ENCODE measurements at regions not wholly inside any gene's neighbourhood (a gene's known extent, or its start where the extent isn't known, plus 50 kb on each side); places are given as distances from the start of the nearest gene placed in this dataset.

GRCh38 chr6:151689499-151690201 is 117.8 kb upstream of the ESR1 start:
- peaks cover 18 to 35% (median 21%) of the 10 kb centered on the region in 3 donors for H3K4me1 Mint-ChIP-seq
- H3K27me3 ChIP-seq (replicated peaks in 1 of 2; ENCODE audit: control insufficient read depth in 2 of 2, extremely low read depth in 1 of 2, insufficient read depth in 2 of 2, low read length in 1 of 2): no peaks in the 10 kb centered on the region
- ChIA-PET POLR2A (interaction anchor here (0.6 to 0.9 kb wide), 2 partner anchors 12 to 1278 kb away, joined by 3 to 4 read pairs; no protein-coding TSS in a partner anchor), CTCF (interaction anchor here (0.6 to 2.6 kb wide), 9 partner anchors 11 to 649 kb away, joined by 3 to 21 read pairs (median 4); no protein-coding TSS in a partner anchor)
- peaks cover 0 to 2% of the 10 kb centered on the region in 2 donors for H3K27me3 Mint-ChIP-seq
- no peaks in the 10 kb centered on the region for H3K9me3 Mint-ChIP-seq
- peak overlapping the region in 1 of 2 donors; percentile 94 for H3K27ac Mint-ChIP-seq
- H3K9me3 ChIP-seq: no peaks in the 10 kb centered on the region
- no peak overlapping the region for H3K4me3 ChIP-seq (ENCODE audit: control insufficient read depth in 1 of 2, extremely low read depth in 1 of 2, low read length in 1 of 2)
- no peak for ATAC-seq (replicated peaks in 1 of 4)
- peak in 1 of 35 experiments; percentile 14 for DNase-seq
- no CpG with 5 or more reads among the region's 5 CpGs for WGBS (ENCODE audit: insufficient coverage)
- no peaks in the 10 kb centered on the region for H3K36me3 ChIP-seq (ENCODE audit: control insufficient read depth in 2 of 2, extremely low read depth in 1 of 2, insufficient read depth in 1 of 2, low read length in 1 of 2)
- peaks cover 5% of the 10 kb centered on the region for H3K36me3 Mint-ChIP-seq
- no peak overlapping the region for H3K27ac ChIP-seq (ENCODE audit: low read length)
- H3K4me3 Mint-ChIP-seq: peak overlapping the region in 2 of 3 donors; percentile 9 to 83
- peaks cover 0 to 2% of the 10 kb centered on the region in 2 experiments for H3K4me1 ChIP-seq (ENCODE audit: control insufficient read depth in 1 of 2, extremely low read depth in 1 of 2, insufficient read depth in 2 of 2, low read length in 2 of 2)

GRCh38 chr6:151690303-151690702 is 117.2 kb upstream of the ESR1 start:
- H3K9me3 Mint-ChIP-seq: no peaks in the 10 kb centered on the region
- Histone ChIP-seq H3K27ac (ENCODE audit: low read length) (peak overlapping the region; percentile 30), H3K9me3 (no peaks in the 10 kb centered on the region), H3K4me1 (ENCODE audit: control insufficient read depth in 1 of 2, extremely low read depth in 1 of 2, insufficient read depth in 2 of 2, low read length in 2 of 2) (peaks cover 0 to 2% of the 10 kb centered on the region in 2 experiments), H3K36me3 (ENCODE audit: control insufficient read depth in 2 of 2, extremely low read depth in 1 of 2, insufficient read depth in 1 of 2, low read length in 1 of 2) (no peaks in the 10 kb centered on the region), H3K27me3 (replicated peaks in 1 of 2; ENCODE audit: control insufficient read depth in 2 of 2, extremely low read depth in 1 of 2, insufficient read depth in 2 of 2, low read length in 1 of 2) (no peaks in the 10 kb centered on the region), H3K4me3 (ENCODE audit: control insufficient read depth in 1 of 2, extremely low read depth in 1 of 2, low read length in 1 of 2) (peak overlapping the region; percentile 25 to 40)
- peak overlapping the region; percentile 82 to 94 for H3K27ac Mint-ChIP-seq
- POLR2A ChIA-PET: interaction anchor here (0.6 to 1.0 kb wide), 4 partner anchors 11 to 1668 kb away, joined by 3 to 4 read pairs (median 4); no protein-coding TSS in a partner anchor
- peak overlapping the region; percentile 68 to 83 (median 83) for H3K4me3 Mint-ChIP-seq
- peaks cover 0 to 2% of the 10 kb centered on the region in 2 donors for H3K27me3 Mint-ChIP-seq
- whole genome bisulfite sequencing (ENCODE audit: insufficient coverage): 7% methylated on average over 2 of the region's 4 CpGs
- DNase-seq (peak in 3 of 35 experiments; percentile 1 to 62 (median 17)), ATAC-seq (replicated peaks in 1 of 4) (peak; percentile 45 to 74 (median 51))
- H3K4me1 Mint-ChIP-seq: peaks cover 18 to 35% (median 21%) of the 10 kb centered on the region in 3 donors
- peaks cover 5% of the 10 kb centered on the region for H3K36me3 Mint-ChIP-seq
- CTCF ChIA-PET: interaction anchor here (0.5 to 2.6 kb wide), 15 partner anchors 11 to 648 kb away, joined by 3 to 21 read pairs (median 3); no protein-coding TSS in a partner anchor

- DNase-seq: peak in 7 of 35 experiments; percentile 4 to 57 (median 8)
- peaks cover 0 to 2% of the 10 kb centered on the region in 2 donors for H3K27me3 Mint-ChIP-seq
- peak; percentile 65 to 85 (median 73) for ATAC-seq (replicated peaks in 1 of 4)
- H3K27me3 ChIP-seq (replicated peaks in 1 of 2; ENCODE audit: control insufficient read depth in 2 of 2, extremely low read depth in 1 of 2, insufficient read depth in 2 of 2, low read length in 1 of 2): no peaks in the 10 kb centered on the region
- peaks cover 5% of the 10 kb centered on the region for H3K36me3 Mint-ChIP-seq
- 20% methylated on average over 4 of the region's 8 CpGs for WGBS (ENCODE audit: insufficient coverage)
- peak overlapping the region; percentile 30 for H3K27ac ChIP-seq (ENCODE audit: low read length)
- ChIA-PET POLR2A (interaction anchor here in 1 of 2 donors (0.7 to 1.0 kb wide), 2 partner anchors 10 to 1667 kb away, joined by 3 to 4 read pairs; no protein-coding TSS in a partner anchor), CTCF (interaction anchor here (0.5 to 2.6 kb wide), 13 partner anchors 10 to 648 kb away, joined by 3 to 21 read pairs (median 3); no protein-coding TSS in a partner anchor)
- peak overlapping the region; percentile 33 to 40 for H3K4me3 ChIP-seq (ENCODE audit: control insufficient read depth in 1 of 2, extremely low read depth in 1 of 2, low read length in 1 of 2)
- H3K4me1 ChIP-seq (ENCODE audit: control insufficient read depth in 1 of 2, extremely low read depth in 1 of 2, insufficient read depth in 2 of 2, low read length in 2 of 2): peaks cover 0 to 2% of the 10 kb centered on the region in 2 experiments
- H3K9me3 ChIP-seq: no peaks in the 10 kb centered on the region
- H3K9me3 Mint-ChIP-seq: no peaks in the 10 kb centered on the region
- H3K27ac Mint-ChIP-seq: peak overlapping the region; percentile 82 to 94
- H3K4me3 Mint-ChIP-seq: peak overlapping the region; percentile 68 to 83 (median 83)
- no peaks in the 10 kb centered on the region for H3K36me3 ChIP-seq (ENCODE audit: control insufficient read depth in 2 of 2, extremely low read depth in 1 of 2, insufficient read depth in 1 of 2, low read length in 1 of 2)
- peaks cover 18 to 35% (median 21%) of the 10 kb centered on the region in 3 donors for H3K4me1 Mint-ChIP-seq
These were observed 116.5 kb upstream of the ESR1 start for GRCh38 chr6:151690768-151691562.

DNA sequence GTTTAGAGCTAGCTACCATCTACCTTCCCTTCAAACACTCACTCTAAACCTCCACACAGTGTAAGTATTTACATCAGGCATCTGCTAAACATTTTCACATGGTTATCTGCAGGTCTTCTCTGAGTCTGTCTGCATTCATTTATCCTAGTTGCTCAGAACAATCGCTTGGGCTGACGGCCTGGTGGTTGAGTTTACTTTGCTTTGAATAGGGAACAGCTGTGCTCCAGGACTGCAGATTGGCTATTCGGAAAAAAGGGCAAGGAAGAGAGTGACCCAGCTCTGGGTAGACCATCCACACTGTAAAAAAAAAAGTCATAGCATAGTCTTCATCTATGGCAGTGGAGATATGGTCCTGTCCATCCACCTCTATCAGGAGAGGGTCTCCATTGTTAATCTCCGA is 115.3 kb upstream of the ESR1 start:
- Histone ChIP-seq H3K4me3 (ENCODE audit: control insufficient read depth in 1 of 2, extremely low read depth in 1 of 2, low read length in 1 of 2) (no peak overlapping the region), H3K27me3 (replicated peaks in 1 of 2; ENCODE audit: control insufficient read depth in 2 of 2, extremely low read depth in 1 of 2, insufficient read depth in 2 of 2, low read length in 1 of 2) (no peaks in the 10 kb centered on the region), H3K9me3 (no peaks in the 10 kb centered on the region), H3K4me1 (ENCODE audit: control insufficient read depth in 1 of 2, extremely low read depth in 1 of 2, insufficient read depth in 2 of 2, low read length in 2 of 2) (peaks cover 0 to 2% of the 10 kb centered on the region in 2 experiments), H3K27ac (ENCODE audit: low read length) (no peak overlapping the region), H3K36me3 (ENCODE audit: control insufficient read depth in 2 of 2, extremely low read depth in 1 of 2, insufficient read depth in 1 of 2, low read length in 1 of 2) (no peaks in the 10 kb centered on the region)
- POLR2A ChIA-PET: interaction anchor here in 1 of 2 donors (0.6 kb wide), 1 partner anchor 10 kb away, joined by 3 read pairs; no protein-coding TSS in a partner anchor
- ATAC-seq (replicated peaks in 1 of 4) (no peak), DNase-seq (no peak)
- no peaks in the 10 kb centered on the region for H3K9me3 Mint-ChIP-seq
- H3K36me3 Mint-ChIP-seq: peaks cover 5% of the 10 kb centered on the region
- peaks cover 0 to 2% of the 10 kb centered on the region in 2 donors for H3K27me3 Mint-ChIP-seq
- H3K27ac Mint-ChIP-seq: peak overlapping the region in 1 of 2 donors; percentile 8
- peak overlapping the region in 2 of 3 donors; percentile 83 for H3K4me3 Mint-ChIP-seq
- CTCF ChIA-PET: interaction anchor here in 1 of 2 donors (1.0 to 2.6 kb wide), 2 partner anchors 16 to 73 kb away, joined by 3 to 19 read pairs; no protein-coding TSS in a partner anchor
- WGBS (ENCODE audit: insufficient coverage): 100% methylated on average over 2 of the region's 4 CpGs
- H3K4me1 Mint-ChIP-seq: peaks cover 18 to 35% (median 21%) of the 10 kb centered on the region in 3 donors

- POLR2A ChIA-PET: no interaction called here
- H3K4me1 ChIP-seq (ENCODE audit: control insufficient read depth in 1 of 2, extremely low read depth in 1 of 2, insufficient read depth in 2 of 2, low read length in 2 of 2): peaks cover 0 to 2% of the 10 kb centered on the region in 2 experiments
- peaks cover 0 to 1% of the 10 kb centered on the region in 2 donors for H3K27me3 Mint-ChIP-seq
- H3K4me1 Mint-ChIP-seq: peaks cover 18 to 35% (median 21%) of the 10 kb centered on the region in 3 donors
- no peak overlapping the region for H3K4me3 Mint-ChIP-seq
- no peaks in the 10 kb centered on the region for H3K9me3 Mint-ChIP-seq
- H3K4me3 ChIP-seq (ENCODE audit: control insufficient read depth in 1 of 2, extremely low read depth in 1 of 2, low read length in 1 of 2): no peak overlapping the region
- ATAC-seq (replicated peaks in 1 of 4) (no peak), DNase-seq (no peak)
- CTCF ChIA-PET: interaction anchor here in 1 of 2 donors (0.6 kb wide), 2 partner anchors 9 to 455 kb away, joined by 3 to 8 read pairs; no protein-coding TSS in a partner anchor
- no peaks in the 10 kb centered on the region for H3K27me3 ChIP-seq (replicated peaks in 1 of 2; ENCODE audit: control insufficient read depth in 2 of 2, extremely low read depth in 1 of 2, insufficient read depth in 2 of 2, low read length in 1 of 2)
- H3K27ac Mint-ChIP-seq: no peak overlapping the region
- H3K36me3 Mint-ChIP-seq: peaks cover 5% of the 10 kb centered on the region
- no peak overlapping the region for H3K27ac ChIP-seq (ENCODE audit: low read length)
- 93% methylated on average over 3 of the region's 5 CpGs for WGBS (ENCODE audit: insufficient coverage)
- H3K9me3 ChIP-seq: no peaks in the 10 kb centered on the region
- H3K36me3 ChIP-seq (ENCODE audit: control insufficient read depth in 2 of 2, extremely low read depth in 1 of 2, insufficient read depth in 1 of 2, low read length in 1 of 2): no peaks in the 10 kb centered on the region
These were observed 114.1 kb upstream of the ESR1 start for GRCh38 chr6:151693366-151693765.

DNA sequence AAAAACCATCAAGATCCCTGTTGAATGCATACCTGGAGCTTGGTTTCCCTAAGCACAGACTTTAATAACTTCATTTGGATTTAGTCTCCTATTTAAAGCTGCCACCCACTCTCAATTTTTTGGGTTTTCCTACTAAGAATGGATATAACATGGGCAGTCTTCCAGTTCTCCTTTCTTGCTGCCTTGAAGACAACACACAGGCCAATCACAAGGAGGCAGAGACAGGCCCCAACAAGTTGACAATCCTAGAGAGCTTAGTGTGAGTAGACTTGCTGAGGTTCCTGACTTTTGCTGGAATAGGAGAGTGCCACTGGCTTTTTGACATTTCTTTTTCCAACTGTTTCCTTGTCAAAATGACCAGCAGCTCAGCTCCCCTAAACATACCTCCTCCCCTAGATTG is 112.3 kb upstream of the ESR1 start:
- Histone ChIP-seq H3K9me3 (no peaks in the 10 kb centered on the region), H3K4me3 (ENCODE audit: control insufficient read depth in 1 of 2, extremely low read depth in 1 of 2, low read length in 1 of 2) (no peak overlapping the region), H3K27me3 (replicated peaks in 1 of 2; ENCODE audit: control insufficient read depth in 2 of 2, extremely low read depth in 1 of 2, insufficient read depth in 2 of 2, low read length in 1 of 2) (no peaks in the 10 kb centered on the region), H3K36me3 (ENCODE audit: control insufficient read depth in 2 of 2, extremely low read depth in 1 of 2, insufficient read depth in 1 of 2, low read length in 1 of 2) (no peaks in the 10 kb centered on the region), H3K4me1 (ENCODE audit: control insufficient read depth in 1 of 2, extremely low read depth in 1 of 2, insufficient read depth in 2 of 2, low read length in 2 of 2) (peaks cover 0 to 2% of the 10 kb centered on the region in 2 experiments), H3K27ac (ENCODE audit: low read length) (no peak overlapping the region)
- H3K27me3 Mint-ChIP-seq: no peaks in the 10 kb centered on the region
- DNase-seq: no peak
- peaks cover 5% of the 10 kb centered on the region for H3K36me3 Mint-ChIP-seq
- peaks cover 15 to 30% (median 21%) of the 10 kb centered on the region in 3 donors for H3K4me1 Mint-ChIP-seq
- no peak for ATAC-seq (replicated peaks in 1 of 4)
- H3K9me3 Mint-ChIP-seq: no peaks in the 10 kb centered on the region
- POLR2A ChIA-PET: no interaction called here
- CTCF ChIA-PET: interaction anchor here in 1 of 2 donors (0.7 kb wide), 1 partner anchor 113 kb away, joined by 3 read pairs; no protein-coding TSS in a partner anchor
- no peak overlapping the region for H3K4me3 Mint-ChIP-seq
- no peak overlapping the region for H3K27ac Mint-ChIP-seq

All from T-cell (primary cell).